Renal pelvis (tissue), 1 donor: ENCODE measurements at regions not wholly inside any gene's neighbourhood (a gene's known extent, or its start where the extent isn't known, plus 50 kb on each side); places are given as distances from the start of the nearest gene placed in this dataset.
"Not testable (repeated sequence)": the region's sequence is repeated elsewhere in the genome, so short reads cannot be mapped to it uniquely, and the experiment has no call there.

ENCODE experiments used
- DNase-seq: peaks from one replicate; pipeline ENCODE4 v3.0.0-alpha.2; 2013

GRCh38 chr5:39968381-39968780 is 543.6 kb upstream of the DAB2 start:
- no peak for DNase-seq

DNA sequence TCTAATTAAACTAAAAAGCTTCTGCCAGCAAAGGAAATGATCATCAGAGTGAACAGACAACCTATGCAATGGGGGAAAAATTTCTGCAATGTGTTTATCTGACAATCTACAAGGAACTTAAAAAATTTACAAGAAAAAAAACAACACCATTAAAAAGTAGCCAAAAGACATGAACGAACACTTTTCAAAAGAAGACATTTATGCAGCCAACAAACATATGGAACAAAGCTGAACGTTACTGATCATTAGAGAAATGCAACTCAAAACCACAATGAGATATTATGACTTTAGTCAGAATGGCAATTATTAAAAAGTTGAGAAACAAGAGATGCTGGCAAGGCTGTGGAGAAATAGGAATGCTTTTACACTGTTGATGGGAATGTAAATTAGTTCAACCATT is 530.4 kb upstream of the DAB2 start:
- DNase-seq: no peak

- DNase-seq: no peak
Observed at GRCh38 chr5:39951070-39951469, 526.3 kb upstream of the DAB2 start.

DNA sequence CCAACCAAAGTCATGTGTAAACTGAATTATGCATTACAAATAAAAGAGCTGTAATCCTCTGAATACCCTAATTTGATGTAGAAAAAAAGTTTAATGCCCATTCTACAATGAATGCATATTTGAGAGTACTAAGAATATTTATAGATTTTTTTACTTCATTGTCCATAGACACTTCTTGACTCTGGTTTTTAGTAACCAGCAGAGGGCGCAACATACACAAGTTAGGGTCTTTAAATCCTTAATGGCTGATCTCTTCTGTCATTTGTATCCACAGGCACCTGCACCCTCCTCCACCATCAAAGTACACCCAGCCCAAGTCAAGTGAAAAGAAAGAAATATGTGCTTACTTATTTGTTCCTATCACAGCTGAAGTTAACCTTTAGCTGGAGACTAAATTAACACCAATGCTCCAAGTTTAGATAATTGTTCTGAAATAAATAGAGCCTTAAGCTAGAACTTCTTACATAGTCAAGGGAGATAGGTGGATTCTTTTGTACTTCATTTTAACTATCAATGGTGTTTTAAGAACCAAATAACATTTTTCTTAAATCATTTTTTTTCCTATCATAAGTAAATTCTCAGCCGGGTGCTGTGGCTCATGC is 524.2 kb upstream of the DAB2 start:
- peak; percentile 64 for DNase-seq

DNA sequence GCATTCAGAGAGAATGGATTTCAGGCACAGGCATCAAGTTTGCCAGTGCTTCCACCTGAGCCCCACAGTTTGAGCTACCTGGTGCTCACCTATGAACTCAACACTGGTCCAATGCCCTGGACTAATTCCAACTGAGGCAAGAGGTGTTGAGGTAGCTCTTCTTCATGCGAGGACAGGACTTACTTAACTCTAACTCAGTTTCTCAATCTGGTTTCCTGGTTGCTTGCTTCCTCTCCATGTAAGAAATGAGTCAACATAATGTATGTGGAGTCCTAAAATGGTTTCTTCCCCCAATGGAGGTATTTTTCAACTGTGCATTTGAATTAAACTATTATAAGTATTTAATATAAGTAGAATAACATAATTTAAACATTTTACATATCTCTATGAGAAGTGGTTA is 523.6 kb upstream of the DAB2 start:
- DNase-seq: no peak

DNA sequence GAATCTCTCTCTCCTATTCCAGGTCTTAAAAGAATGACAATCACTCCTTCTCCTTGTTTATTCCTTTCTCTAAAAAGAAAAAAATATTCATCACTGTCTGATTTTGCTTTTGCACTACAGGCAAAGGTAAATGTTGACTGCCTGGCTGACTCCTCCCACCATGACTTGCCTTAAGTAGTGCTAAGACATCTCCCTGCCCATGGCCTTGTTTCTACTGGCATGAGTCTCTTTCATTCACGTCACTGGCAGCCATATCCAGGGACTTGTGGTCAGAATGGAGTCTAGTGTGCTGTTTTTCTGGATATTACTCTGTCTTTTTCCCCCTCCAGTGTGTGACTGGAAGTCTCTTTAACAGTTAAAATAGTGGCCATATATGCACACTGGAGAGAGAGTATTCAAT is 522.9 kb upstream of the DAB2 start:
- no peak for DNase-seq

DNA sequence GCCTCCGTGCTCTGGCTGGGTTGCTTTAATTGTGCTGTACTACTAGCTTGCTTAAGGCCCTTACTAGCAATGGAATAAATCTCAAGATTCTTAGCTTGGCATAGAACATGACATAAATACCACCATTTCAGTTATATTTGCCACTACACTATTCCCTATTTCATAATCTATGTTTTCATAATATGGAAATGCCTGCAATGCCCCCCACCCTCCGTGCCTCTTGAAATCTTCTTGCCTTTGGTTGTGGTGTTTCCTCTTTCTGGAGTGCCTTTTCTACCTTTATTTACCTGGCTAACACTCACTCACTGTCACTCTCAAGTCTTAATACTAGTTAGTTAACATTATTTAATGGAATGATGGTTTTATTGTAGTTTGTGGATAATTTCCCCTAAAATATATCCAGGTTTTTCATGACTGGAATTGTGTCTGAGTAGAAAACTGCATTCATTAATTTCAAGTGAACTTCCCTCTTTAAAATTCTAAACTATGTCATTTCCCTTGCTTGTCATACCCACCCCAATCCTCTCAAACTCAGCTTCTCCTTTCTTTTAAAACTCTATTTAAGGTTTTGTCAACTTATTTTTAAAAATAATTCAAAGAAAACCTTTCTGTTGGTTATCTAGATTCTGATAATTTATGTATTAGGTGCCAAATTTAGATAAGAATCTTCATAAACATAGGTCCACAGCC is 521.7 kb upstream of the DAB2 start:
- DNase-seq: no peak

DNA sequence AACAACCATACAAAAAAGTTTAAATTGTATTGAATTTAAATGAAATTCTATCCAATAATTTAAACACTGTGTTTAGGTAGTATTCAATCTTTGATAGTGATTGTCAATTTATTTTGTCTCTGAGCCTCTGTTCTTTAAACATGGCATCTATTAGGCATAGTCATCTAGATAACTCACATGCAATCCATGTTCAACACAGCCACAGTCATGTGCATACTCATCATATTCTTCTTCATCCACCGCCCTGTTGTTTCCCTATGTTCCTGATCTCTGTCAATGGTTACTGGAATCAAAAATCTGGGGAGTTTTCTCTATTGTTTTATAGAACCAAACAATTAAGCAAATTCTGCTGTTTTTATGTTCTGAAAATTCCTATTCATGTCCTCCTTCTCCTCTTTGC is 521.1 kb upstream of the DAB2 start:
- no peak for DNase-seq

- DNase-seq: no peak
Observed at GRCh38 chr5:39943811-39944210, 519.0 kb upstream of the DAB2 start.

DNA sequence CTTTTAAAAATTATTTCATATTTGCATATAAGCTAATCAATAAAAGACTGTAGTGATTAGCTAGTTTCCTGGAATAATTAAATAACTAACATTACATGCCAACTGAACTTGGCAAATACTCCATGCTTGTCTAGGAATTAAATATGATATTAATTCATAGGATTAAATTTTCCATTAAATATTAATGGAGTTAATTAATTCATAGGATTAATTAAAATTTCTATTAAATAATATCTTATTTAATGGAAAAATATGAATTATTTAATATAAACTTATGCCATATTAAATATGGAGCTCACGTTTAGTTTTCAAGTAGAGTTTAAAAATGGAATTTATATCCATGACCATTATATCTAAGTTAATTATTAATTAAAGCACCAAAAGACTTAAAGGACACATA is 517.8 kb upstream of the DAB2 start:
- no peak for DNase-seq

DNA sequence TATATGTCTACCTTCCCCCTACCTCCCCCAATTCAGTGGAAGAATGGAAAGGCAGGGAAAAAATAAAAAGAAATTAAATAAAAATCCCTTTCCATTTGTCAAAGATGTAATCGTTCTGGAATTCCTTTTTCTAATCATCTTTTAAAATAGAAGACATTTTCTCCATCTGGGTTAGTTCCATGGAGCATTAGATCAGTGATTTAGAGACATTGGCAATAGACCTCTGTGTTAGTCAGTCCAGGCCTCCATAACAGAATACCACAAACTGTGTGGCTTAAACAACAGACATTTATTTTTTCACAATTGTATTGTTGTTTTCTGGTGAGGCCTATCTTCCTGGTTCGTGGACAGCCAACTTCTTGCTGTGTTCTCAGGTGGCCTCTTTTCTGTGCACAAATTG is 516.6 kb upstream of the DAB2 start:
- no peak for DNase-seq

DNA sequence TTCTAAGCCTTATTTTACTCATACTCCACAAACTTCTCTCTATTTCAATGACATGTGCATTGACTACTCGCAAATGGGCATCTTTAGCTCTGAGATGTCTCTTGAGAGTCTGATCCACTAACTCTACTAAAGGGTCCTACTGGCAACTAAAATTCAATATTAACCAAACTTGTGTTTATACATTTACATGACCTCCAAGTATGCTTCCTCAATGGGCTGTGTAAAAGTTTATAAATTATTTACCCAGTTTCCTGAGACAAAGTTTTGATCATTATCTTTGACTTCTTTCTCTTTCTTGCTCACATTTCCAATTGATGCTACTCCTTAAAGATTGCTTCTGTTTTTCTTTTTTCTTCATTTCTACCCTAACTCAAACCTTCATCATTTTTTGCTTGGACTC is 510.1 kb upstream of the DAB2 start:
- DNase-seq: no peak

GRCh38 chr5:39933061-39933460 is 508.3 kb upstream of the DAB2 start:
- DNase-seq: no peak

DNA sequence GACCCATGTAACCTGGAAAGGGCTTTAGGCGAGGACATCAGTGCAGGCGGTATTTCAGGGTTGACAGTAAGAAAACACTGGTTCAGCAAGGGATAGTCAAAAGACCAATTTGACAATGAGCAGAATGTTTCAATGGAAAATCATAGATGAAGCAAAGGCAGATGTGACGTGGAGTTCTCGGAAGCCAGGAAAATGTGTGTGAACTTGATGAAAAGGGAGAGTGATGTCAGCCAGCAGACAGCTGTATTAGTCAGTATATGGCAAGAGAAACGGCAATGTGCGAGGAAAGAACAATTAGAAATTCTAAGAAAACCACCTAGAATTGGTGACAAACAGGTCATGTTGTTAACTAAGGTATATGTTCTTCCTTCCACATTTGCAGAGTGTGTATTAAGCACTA is 503.9 kb upstream of the DAB2 start:
- DNase-seq: no peak

DNA sequence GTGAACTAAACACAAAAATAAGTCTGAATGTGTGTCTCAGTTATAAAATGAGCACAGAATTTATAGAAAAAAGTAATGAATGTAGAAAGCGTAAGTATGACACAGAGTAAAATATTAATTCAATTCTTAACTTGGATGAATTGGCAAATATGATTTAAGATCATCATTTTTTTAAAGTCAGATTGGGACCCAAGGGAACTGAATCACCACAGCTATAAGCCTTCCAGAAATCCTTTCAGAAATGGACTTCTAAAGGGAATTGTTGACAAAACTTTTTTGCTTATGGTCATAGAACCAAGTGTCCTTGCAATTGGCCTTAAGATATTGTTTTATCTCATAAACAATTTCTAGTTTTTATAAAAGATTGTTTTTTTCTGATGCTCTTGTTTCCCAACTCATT is 495.1 kb upstream of the DAB2 start:
- DNase-seq: no peak

- DNase-seq: no peak
Observed at GRCh38 chr5:39912906-39913305, 488.1 kb upstream of the DAB2 start.

DNA sequence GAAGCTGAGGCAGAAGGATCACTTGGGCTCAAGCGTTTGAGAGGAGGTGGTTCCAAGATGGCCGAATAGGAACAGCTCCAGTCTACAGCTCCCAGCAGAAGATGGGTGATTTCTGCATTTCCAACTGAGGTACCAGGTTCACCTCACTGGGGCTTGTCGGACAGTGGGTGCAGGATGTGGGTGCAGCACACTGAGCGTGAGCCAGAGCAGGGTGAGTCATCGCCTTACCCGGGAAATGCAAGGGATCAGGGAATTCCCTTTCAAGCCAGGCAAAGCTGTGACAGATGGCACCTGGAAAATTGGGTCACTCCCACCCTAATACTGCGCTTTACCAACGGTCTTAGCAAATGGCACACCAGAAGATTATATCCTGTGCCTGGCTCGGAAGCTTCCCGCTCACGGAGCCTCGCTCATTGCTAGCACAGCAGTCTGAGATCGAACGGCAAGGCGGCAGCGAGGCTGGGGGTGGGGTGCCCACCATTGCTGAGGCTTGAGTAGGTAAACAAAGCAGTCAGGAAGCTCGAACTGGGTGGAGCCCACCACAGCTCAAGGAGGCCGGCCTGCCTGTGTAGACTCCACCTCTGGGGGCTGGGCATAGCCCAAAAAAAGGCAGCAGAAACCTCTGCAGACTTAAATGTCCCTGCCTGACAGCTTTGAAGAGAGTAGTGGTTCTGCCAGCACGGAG is 482.6 kb upstream of the DAB2 start:
- DNase-seq: not testable (repeated sequence)

GRCh38 chr5:39906146-39906545 is 481.4 kb upstream of the DAB2 start:
- no peak for DNase-seq

GRCh38 chr5:39905356-39905755 is 480.6 kb upstream of the DAB2 start:
- no peak for DNase-seq

GRCh38 chr5:39902626-39903025 is 477.8 kb upstream of the DAB2 start:
- no peak for DNase-seq

DNA sequence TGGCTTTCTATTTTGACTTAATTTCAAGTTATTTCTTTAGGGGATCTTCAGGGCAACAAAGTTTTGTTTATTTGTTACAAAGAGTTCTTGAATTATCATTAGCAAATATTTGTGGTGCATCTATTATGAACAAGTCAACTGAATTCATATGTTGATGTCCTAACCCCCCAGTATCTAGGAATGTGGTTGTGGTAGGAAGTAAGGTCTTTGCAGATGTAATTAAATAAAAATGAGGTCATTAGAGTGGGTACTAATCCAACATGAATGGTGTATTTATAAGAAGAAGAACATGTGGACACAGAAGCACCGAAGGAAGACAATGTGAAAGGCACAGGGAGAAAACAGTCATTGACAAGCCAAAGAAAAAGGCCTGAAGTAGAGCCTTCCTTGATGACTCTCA is 474.0 kb upstream of the DAB2 start:
- no peak for DNase-seq

DNA sequence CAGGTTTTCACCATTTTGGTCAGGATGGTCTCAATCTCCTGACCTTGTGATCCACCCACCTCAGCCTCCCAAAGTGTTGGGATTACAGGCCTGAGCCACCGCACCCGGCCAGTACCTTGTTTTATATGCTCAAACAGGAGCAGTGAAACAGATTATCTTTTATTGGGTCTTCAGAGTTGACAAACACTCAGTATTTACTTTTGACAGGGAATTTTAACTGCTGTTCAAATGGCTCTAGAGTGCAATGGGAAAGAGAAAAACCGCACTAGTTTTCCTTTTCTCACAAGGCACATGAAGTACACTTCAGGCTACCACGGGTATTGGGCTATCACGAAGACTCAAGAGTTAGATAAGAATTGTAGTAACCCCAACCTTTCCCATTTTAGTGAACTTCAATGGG is 471.9 kb upstream of the DAB2 start:
- DNase-seq: no peak

DNA sequence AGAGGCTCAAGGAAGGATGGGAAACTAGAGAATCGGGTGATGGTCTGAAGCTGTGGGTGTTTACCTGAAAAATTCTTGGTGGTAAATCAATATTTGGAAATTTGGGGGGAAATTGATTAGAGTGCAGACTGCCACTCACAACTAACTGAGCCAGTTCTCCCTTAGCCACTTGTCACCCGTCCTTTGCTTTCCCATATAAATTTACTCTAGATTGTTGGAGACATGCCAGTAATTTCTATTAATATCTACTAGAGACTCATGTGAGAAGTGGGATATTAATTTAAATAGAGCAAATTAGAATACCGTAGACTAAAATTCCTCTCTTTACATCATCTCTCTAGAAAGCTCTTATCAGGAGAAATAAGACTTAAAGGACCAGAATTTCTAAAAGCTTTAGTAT is 471.3 kb upstream of the DAB2 start:
- DNase-seq: no peak

DNA sequence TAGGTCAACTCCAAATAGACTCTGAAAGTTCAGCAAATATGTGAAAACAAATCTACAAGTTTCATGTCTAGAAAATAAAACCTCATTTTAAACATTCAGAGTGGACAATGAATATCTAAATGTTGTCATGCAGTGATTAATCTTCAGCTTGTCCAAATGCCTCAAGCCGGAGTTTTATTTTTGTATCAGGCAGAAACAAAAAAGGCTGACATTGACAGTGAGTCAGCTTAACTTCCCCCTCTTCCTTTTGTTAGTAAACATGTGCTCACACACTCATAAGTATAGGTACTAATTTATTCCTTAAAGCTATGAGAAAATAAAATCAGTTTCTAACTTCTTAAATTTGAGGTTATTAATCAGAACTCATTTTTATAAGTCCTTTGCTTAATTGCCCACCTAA is 467.9 kb upstream of the DAB2 start:
- DNase-seq: no peak
